Dedifferentiated amniotic fluid mesenchymal stem cell (primary cell): ENCODE measurements at regions not wholly inside any gene's neighbourhood (a gene's known extent, or its start where the extent isn't known, plus 50 kb on each side); places are given as distances from the start of the nearest gene placed in this dataset.
"Not testable (repeated sequence)": the region's sequence is repeated elsewhere in the genome, so short reads cannot be mapped to it uniquely, and the experiment has no call there.

Source experiments
- DNase-seq: peaks from one replicate; pipeline ENCODE4 v3.0.0-alpha.2; 2016; ENCODE audit errors: extremely low spot score

GRCh38 chr3:69485489-69485888 lies 99.6 kb upstream of the FRMD4B start:
- no peak for DNase-seq

GRCh38 chr3:69484507-69485393 lies 98.9 kb upstream of the FRMD4B start:
- DNase-seq = no peak

- DNase-seq = peak; percentile 8
Observed at GRCh38 chr3:69483449-69483848, 97.6 kb upstream of the FRMD4B start.

- DNase-seq = not testable (repeated sequence)
Observed at GRCh38 chr3:69480986-69481385, 95.1 kb upstream of the FRMD4B start.

- no peak for DNase-seq
Observed at GRCh38 chr3:69474186-69474585, 88.3 kb upstream of the FRMD4B start.

GRCh38 chr3:69472093-69472492 lies 86.2 kb upstream of the FRMD4B start:
- DNase-seq = peak; percentile 40

GRCh38 chr3:69463531-69463930 lies 77.6 kb upstream of the FRMD4B start:
- DNase-seq = no peak

GRCh38 chr3:69462826-69463100 lies 76.9 kb upstream of the FRMD4B start:
- DNase-seq = no peak

GRCh38 chr3:69462022-69462825 lies 76.3 kb upstream of the FRMD4B start:
- DNase-seq = no peak

GRCh38 chr3:69460034-69460433 lies 74.1 kb upstream of the FRMD4B start:
- no peak for DNase-seq

GRCh38 chr3:69458803-69459365 lies 73.0 kb upstream of the FRMD4B start:
- no peak for DNase-seq

GRCh38 chr3:69456631-69457030 lies 70.7 kb upstream of the FRMD4B start:
- DNase-seq = no peak

GRCh38 chr3:69454204-69454787 lies 68.4 kb upstream of the FRMD4B start:
- DNase-seq = no peak

GRCh38 chr3:69452295-69452694 lies 66.4 kb upstream of the FRMD4B start:
- DNase-seq = no peak

- no peak for DNase-seq
Observed at GRCh38 chr3:69451594-69451993, 65.7 kb upstream of the FRMD4B start.

GRCh38 chr3:69448877-69449276 lies 63.0 kb upstream of the FRMD4B start:
- DNase-seq = no peak

- DNase-seq = no peak
Observed at GRCh38 chr3:69446402-69447072, 60.6 kb upstream of the FRMD4B start.

GRCh38 chr3:69445498-69445897 lies 59.6 kb upstream of the FRMD4B start:
- DNase-seq = no peak

GRCh38 chr3:69445024-69445423 lies 59.1 kb upstream of the FRMD4B start:
- no peak for DNase-seq

- DNase-seq = no peak
Observed at GRCh38 chr3:69443457-69443920, 57.6 kb upstream of the FRMD4B start.

- no peak for DNase-seq
Observed at GRCh38 chr3:69442771-69443311, 57.0 kb upstream of the FRMD4B start.
